Mucosa of descending colon (tissue), 3 donors: ENCODE measurements at regions not wholly inside any gene's neighbourhood (a gene's known extent, or its start where the extent isn't known, plus 50 kb on each side); places are given as distances from the start of the nearest gene placed in this dataset.

ENCODE experiments used
- ATAC-seq: fragments of 200-7000 bp; cut with Tn5 transposase; one replicate; pipeline ENCODE4 v1.9.1; 2020; ENCODE audit warnings: mild to moderate bottlenecking, moderate library complexity
- DNase-seq, 3 donors: peaks; one replicate each; pipeline ENCODE4 v3.0.0-alpha.2; 2020
- H3K36me3 ChIP-seq: fragments of 200-600 bp; one replicate; pipeline ENCODE4 v1.8.0; 2021; ENCODE audit warnings: low read depth, mild to moderate bottlenecking
- H3K4me1 ChIP-seq: fragments of 200-600 bp; one replicate; pipeline ENCODE4 v1.8.0; 2021; ENCODE audit warnings: low read depth, mild to moderate bottlenecking
- H3K4me3 ChIP-seq: fragments of 200-600 bp; one replicate; pipeline ENCODE4 v1.8.0; 2021; ENCODE audit warnings: mild to moderate bottlenecking
- H3K9me3 ChIP-seq: fragments of 200-600 bp; one replicate; pipeline ENCODE4 v1.8.0; 2021; ENCODE audit warnings: mild to moderate bottlenecking
- intact Hi-C, 2 donors: fragments of 100-400 bp; cut with DNase I in 1 of 2; cut with micrococcal nuclease in 1 of 2; formaldehyde crosslinking; loops; one replicate each; pipeline versions ENCODE4 v1.11.0 to v1.11.1; 2022; cut with DNase I, micrococcal nuclease
- TF ChIP-seq, protein P1 (sequence below): fragments of 200-600 bp; IDR thresholded peaks from one replicate; pipeline ENCODE4 v1.8.0; 2022; ENCODE audit warnings: antibody characterized with exemption, mild to moderate bottlenecking
- donor health status: DM: no; HTN: no; CAD: no; lungs with moderate emphysema.
- donor health status: DM: no; HTN: no; CAD: no.
- donor health status: DM: no; HTN: yes; CAD: no.

DNA sequence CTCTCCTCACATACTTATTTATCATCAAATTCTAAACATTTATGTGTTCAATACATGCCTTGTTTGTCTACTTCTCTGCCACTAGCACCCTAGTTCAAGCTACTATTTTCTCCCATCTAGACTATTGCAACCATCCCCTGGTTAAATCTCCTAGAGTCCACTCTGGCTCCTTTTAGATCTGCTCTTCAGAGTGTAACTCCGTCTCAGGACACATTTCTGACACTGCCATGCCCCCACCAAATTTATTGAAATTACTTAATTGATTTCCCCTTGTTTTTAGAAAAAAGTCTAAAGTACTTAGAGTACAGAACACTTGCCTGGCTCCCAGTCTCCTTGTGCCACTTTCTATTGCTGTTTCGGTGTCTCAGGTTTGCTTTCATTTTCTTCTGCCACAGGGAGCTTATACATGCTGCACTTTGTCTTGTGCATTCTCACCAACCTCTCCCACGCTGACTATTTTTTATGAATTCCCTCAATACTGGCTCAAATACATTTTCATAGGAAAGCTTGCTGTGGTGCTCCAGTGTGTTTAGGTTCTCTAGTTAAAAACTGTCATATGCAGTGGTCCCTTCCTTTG is 792.3 kb downstream of the DIPK2A start:
- H3K9me3 ChIP-seq, result no peaks in the 10 kb centered on the region
- no peak for DNase-seq
- no peak for ATAC-seq
- H3K36me3 ChIP-seq, result no peaks in the 10 kb centered on the region
- intact Hi-C loops, result no loop called here
- TF ChIP-seq, protein P1, sequence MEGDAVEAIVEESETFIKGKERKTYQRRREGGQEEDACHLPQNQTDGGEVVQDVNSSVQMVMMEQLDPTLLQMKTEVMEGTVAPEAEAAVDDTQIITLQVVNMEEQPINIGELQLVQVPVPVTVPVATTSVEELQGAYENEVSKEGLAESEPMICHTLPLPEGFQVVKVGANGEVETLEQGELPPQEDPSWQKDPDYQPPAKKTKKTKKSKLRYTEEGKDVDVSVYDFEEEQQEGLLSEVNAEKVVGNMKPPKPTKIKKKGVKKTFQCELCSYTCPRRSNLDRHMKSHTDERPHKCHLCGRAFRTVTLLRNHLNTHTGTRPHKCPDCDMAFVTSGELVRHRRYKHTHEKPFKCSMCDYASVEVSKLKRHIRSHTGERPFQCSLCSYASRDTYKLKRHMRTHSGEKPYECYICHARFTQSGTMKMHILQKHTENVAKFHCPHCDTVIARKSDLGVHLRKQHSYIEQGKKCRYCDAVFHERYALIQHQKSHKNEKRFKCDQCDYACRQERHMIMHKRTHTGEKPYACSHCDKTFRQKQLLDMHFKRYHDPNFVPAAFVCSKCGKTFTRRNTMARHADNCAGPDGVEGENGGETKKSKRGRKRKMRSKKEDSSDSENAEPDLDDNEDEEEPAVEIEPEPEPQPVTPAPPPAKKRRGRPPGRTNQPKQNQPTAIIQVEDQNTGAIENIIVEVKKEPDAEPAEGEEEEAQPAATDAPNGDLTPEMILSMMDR, result no peak
- no peaks in the 10 kb centered on the region for H3K4me1 ChIP-seq
- no peak overlapping the region for H3K4me3 ChIP-seq

DNA sequence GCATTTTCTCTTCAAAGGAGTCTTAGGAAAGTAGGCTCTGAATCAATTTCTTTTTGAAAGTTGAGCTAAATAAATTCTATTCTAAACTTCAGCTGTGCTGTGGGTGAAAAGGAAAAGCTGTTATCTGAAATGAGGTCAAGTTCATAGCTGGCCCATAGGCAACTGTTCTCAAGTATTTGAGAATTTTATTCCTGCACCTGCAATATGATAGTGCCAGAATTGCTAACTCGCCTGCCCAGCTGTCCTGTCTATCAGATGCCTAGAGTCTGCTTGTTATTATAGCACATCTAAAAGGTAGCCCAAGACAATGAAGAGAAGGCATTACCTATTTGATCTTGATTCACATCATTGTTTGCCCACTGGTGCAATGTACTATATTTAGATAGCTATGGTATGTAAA is 798.7 kb downstream of the DIPK2A start:
- TF ChIP-seq, protein P1, result no peak
- ATAC-seq (no peak), DNase-seq (no peak)
- intact Hi-C loops, result no loop called here
- no peaks in the 10 kb centered on the region for H3K36me3 ChIP-seq
- H3K9me3 ChIP-seq, result no peaks in the 10 kb centered on the region
- no peaks in the 10 kb centered on the region for H3K4me1 ChIP-seq
- no peak overlapping the region for H3K4me3 ChIP-seq

DNA sequence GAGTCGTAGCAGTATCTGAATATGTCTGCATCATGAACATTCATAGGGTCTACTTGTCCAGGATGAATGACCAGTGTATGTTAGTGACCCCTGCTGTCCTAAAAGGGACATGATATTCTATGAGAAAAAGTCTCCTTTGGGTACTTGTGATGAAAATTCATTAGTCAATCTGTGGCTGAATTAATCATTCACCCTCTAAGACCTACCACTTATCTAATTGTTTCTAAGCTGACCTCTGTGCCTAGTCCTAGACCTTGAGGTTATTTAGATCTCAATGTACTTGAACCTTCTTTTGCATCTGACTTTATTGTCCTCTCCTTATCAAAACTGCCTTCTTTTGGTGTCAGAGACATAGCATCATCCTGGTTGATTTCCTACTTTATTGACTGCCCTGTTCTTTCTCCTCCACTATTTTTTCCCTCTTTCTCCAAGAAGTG is 799.3 kb downstream of the DIPK2A start:
- intact Hi-C loops, result no loop called here
- no peaks in the 10 kb centered on the region for H3K36me3 ChIP-seq
- TF ChIP-seq, protein P1, result no peak
- no peaks in the 10 kb centered on the region for H3K4me1 ChIP-seq
- H3K9me3 ChIP-seq, result no peaks in the 10 kb centered on the region
- ATAC-seq (no peak), DNase-seq (no peak)
- no peak overlapping the region for H3K4me3 ChIP-seq

DNA sequence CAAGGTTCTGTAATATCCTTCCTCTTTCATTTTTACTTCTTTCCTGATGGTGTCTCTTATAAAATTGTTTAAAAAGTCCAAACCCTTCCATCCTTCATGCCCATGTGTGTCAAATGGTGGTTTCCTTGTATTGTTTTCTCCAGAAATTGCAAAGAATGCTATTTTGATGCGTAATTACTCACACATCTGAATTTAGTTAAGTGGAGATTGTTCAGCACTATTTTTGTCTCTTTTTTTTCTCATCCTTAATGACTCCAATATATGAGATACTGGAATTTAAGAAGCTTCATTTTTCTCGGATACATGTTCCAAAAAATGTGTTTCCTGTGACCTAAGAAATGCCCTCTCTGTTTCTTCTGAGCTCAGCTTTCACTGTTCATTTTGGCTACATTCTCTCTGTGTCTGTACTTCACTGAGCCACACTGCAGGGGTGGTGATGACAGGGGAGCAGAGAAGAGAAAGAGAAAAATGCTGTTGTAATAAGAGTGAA is 799.8 kb downstream of the DIPK2A start:
- Histone ChIP-seq H3K4me3 (no peak overlapping the region), H3K36me3 (no peaks in the 10 kb centered on the region), H3K9me3 (no peaks in the 10 kb centered on the region), H3K4me1 (no peaks in the 10 kb centered on the region)
- ATAC-seq, result no peak
- TF ChIP-seq, protein P1, result no peak
- no peak for DNase-seq
- intact Hi-C loops, result no loop called here

DNA sequence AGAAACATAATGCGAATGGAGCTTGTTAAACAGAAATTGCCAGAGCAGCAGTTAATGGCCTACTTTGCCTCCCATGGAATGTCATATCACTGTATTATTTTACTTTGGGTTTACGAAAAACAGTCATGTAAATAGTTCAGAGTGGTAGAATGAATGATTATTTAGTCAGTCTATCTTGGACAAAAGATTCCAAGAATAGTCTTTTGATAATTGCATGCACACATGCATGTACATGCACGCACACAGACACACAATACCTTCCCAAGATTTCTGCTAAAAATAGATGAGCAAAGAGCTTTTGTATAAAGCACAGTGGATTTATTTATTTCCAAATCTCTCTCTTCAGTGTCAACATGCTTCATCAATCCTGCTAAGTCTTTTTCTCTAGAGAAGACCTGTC is 800.7 kb downstream of the DIPK2A start:
- Histone ChIP-seq H3K4me1 (no peaks in the 10 kb centered on the region), H3K36me3 (no peaks in the 10 kb centered on the region), H3K4me3 (no peak overlapping the region), H3K9me3 (no peaks in the 10 kb centered on the region)
- ATAC-seq (no peak), DNase-seq (no peak)
- TF ChIP-seq, protein P1, result no peak
- intact Hi-C loops, result no loop called here

DNA sequence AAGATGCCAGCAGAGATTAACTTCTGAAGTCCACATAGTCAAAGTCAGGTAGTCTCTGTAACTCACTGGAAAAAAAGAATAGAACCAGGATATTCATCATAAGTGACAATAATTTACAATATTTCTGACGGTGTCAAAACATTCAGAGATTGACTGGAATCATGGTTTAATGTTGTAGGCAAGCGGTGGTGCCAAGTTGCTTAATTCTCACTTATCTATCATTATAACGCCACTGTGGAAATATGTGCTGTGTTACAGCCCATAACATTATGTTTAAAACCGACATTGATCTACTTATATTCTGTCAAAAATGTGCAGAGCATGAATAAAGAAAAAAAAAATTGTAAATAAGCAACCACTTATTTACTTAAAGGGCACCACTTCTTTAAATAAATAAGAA is 801.7 kb downstream of the DIPK2A start:
- ATAC-seq (no peak), DNase-seq (no peak)
- no peaks in the 10 kb centered on the region for H3K9me3 ChIP-seq
- H3K4me1 ChIP-seq, result no peaks in the 10 kb centered on the region
- H3K36me3 ChIP-seq, result no peaks in the 10 kb centered on the region
- TF ChIP-seq, protein P1, result no peak
- intact Hi-C loops, result no loop called here
- H3K4me3 ChIP-seq, result no peak overlapping the region
